Neural cell (in vitro differentiated cells): ENCODE measurements at regions not wholly inside any gene's neighbourhood (a gene's known extent, or its start where the extent isn't known, plus 50 kb on each side); places are given as distances from the start of the nearest gene placed in this dataset.

Experiments used
- H2AFZ ChIP-seq: fragments of 200-600, 300-800 bp; sonication (generic), shearing (Covaris generic); 2 replicates; pipeline ENCODE4 v1.6.0; 2014; ENCODE audit warnings: low read depth, mild to moderate bottlenecking, antibody characterized with exemption, low read length, moderate library complexity
- H3F3A ChIP-seq: fragments of 200-600 bp; shearing (Covaris generic); 2 replicates; pipeline ENCODE4 v1.6.1; 2016; ENCODE audit warnings: mild to moderate bottlenecking, moderate library complexity, mixed read lengths, antibody characterized with exemption, low read length; ENCODE audit not compliant: insufficient read depth, poor library complexity, severe bottlenecking
- H3K27ac ChIP-seq: fragments of 200-600, 300-800 bp; sonication (generic), shearing (Covaris generic); 2 replicates; pipeline ENCODE4 v1.5.1; 2014; ENCODE audit warnings: mild to moderate bottlenecking, low read length, moderate library complexity
- H3K27me3 ChIP-seq: fragments of 300-800, 200-600 bp; sonication (generic), shearing (Covaris generic); 2 replicates; pipeline ENCODE4 v1.6.0; 2014; ENCODE audit warnings: mild to moderate bottlenecking, low read depth, low read length, moderate library complexity; ENCODE audit not compliant: insufficient read depth
- H3K36me3 ChIP-seq: fragments of 300-800, 200-600 bp; sonication (generic), shearing (Covaris generic); 2 replicates; pipeline ENCODE4 v1.5.1; 2014; ENCODE audit warnings: mild to moderate bottlenecking, antibody characterized with exemption, low read length, moderate library complexity; ENCODE audit not compliant: insufficient read depth
- H3K4me2 ChIP-seq: fragments of 300-800, 200-600 bp; sonication (generic), shearing (Covaris generic); 2 replicates; pipeline ENCODE4 v1.6.0; 2014; ENCODE audit warnings: mild to moderate bottlenecking, low read length
- H3K4me3 ChIP-seq: fragments of 300-800, 200-600 bp; sonication (generic), shearing (Covaris generic); 2 replicates; pipeline ENCODE4 v1.5.1; 2014; ENCODE audit warnings: mild to moderate bottlenecking, low read length, moderate library complexity
- H3K79me2 ChIP-seq: fragments of 200-600 bp; shearing (Covaris generic); replicated peaks from 2 replicates; pipeline ENCODE4 v1.6.0; 2014; ENCODE audit warnings: mild to moderate bottlenecking, low read length, moderate library complexity; ENCODE audit not compliant: insufficient read depth
- H3K9ac ChIP-seq: fragments of 300-800, 200-600 bp; sonication (generic), shearing (Covaris generic); 2 replicates; pipeline ENCODE4 v1.6.1; 2016; ENCODE audit warnings: mild to moderate bottlenecking, low read length, mixed read lengths
- H3K9me2 ChIP-seq: fragments of 200-600 bp; shearing (Covaris generic); 2 replicates; pipeline ENCODE4 v1.6.1; 2016; ENCODE audit warnings: mild to moderate bottlenecking, low read length, mixed read lengths; ENCODE audit not compliant: insufficient read depth
- H3K9me3 ChIP-seq: fragments of 200-600, 300-800 bp; sonication (generic), shearing (Covaris generic); 2 replicates; pipeline ENCODE4 v1.6.1; 2016; ENCODE audit warnings: mild to moderate bottlenecking, mixed run types, low read length, moderate library complexity, mixed read lengths
- H4K20me1 ChIP-seq: fragments of 200-600 bp; shearing (Covaris generic); 2 replicates; pipeline ENCODE4 v1.6.1; 2016; ENCODE audit warnings: mild to moderate bottlenecking, mixed run types; ENCODE audit not compliant: insufficient read depth
- EP300 ChIP-seq: fragments of 450-650 bp; conservative IDR thresholded peaks from 2 replicates; pipeline ENCODE4 v1.6.1; 2014; ENCODE audit warnings: antibody characterized with exemption, mild to moderate bottlenecking, moderate library complexity; ENCODE audit not compliant: poor library complexity, severe bottlenecking
- EZH2 ChIP-seq: fragments of 200-600, 300-800 bp; shearing (Covaris generic), sonication (generic); IDR thresholded peaks from 2 replicates; pipeline ENCODE4 v1.6.1; 2014; ENCODE audit warnings: antibody characterized with exemption, low read length, borderline replicate concordance, mild to moderate bottlenecking; ENCODE audit not compliant: insufficient read depth, poor library complexity, severe bottlenecking
- MXI1 ChIP-seq: fragments of 450-650 bp; conservative IDR thresholded peaks from 2 replicates; pipeline ENCODE4 v1.6.1; 2014; ENCODE audit warnings: antibody characterized with exemption, mild to moderate bottlenecking; ENCODE audit not compliant: poor library complexity, severe bottlenecking
- POLR2AphosphoS5 ChIP-seq: IDR thresholded peaks from 2 replicates; pipeline ENCODE4 v1.6.1; 2012
- RAD21 ChIP-seq: fragments of 450-650 bp; conservative IDR thresholded peaks from 2 replicates; pipeline ENCODE4 v1.6.1; 2014; ENCODE audit warnings: antibody characterized with exemption, mild to moderate bottlenecking, moderate library complexity
- SMC3 ChIP-seq: fragments of 450-650 bp; conservative IDR thresholded peaks from 2 replicates; pipeline ENCODE4 v1.6.1; 2014; ENCODE audit warnings: antibody characterized with exemption, mild to moderate bottlenecking, moderate library complexity; ENCODE audit not compliant: poor library complexity
- TAF1 ChIP-seq: IDR thresholded peaks from 2 replicates; pipeline ENCODE4 v1.6.1; 2012; ENCODE audit warnings: low read depth
- TF ChIP-seq, protein P1 (sequence below): IDR thresholded peaks from 2 replicates; pipeline ENCODE4 v1.6.1; 2012; ENCODE audit warnings: borderline replicate concordance
- TF ChIP-seq, protein P2 (sequence below): fragments of 450-650 bp; IDR thresholded peaks from 2 replicates; pipeline ENCODE4 v1.5.1; 2014; ENCODE audit warnings: antibody characterized with exemption, mild to moderate bottlenecking, moderate library complexity; ENCODE audit not compliant: poor library complexity, severe bottlenecking

DNA sequence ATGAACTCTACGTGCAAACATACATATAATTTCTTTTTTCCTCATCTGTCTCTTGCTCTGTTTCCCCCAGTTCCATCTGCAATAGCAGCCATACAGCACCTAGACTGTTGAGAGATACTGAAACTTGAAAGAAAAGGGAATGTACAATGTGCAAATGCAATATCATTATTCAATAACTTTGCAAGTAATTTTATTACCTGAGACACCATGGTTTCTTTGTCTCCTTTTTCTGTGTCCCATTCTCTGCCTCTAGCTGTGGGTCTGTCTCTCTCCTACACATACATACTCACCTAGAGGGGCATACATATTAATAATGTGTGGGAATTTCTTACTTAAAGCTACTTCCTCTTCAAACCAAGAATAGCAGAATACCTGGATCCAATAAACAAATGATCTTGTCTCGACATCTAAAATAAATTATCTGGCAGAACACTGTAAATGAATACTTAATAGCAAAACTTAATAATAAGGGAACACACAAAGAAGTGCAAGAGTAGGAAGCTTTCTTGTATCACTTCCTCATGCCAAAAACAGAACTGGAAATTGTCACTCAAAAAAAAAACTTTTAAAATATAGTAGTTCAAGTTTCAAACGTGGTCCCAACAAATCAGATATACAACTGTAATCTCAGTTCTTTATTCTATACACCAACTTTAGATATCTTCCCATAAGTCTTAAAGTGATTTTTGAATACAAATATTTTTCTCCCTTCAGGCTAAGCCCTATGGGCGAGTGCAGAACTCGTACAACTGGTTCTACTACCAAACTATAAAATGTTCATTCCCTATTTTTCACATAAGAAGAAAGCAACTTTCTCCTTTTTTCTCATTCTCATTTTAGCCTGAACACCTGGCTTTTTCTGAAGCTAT lies 194.6 kb downstream of the NRIP1 start:
- no peak overlapping the region for H3K4me2 ChIP-seq
- H3K27me3 ChIP-seq = no peaks in the 10 kb centered on the region
- TF ChIP-seq SMC3 = no peak
- TF ChIP-seq EZH2 = no peak
- no peak for TF ChIP-seq RAD21
- TF ChIP-seq, protein P1, sequence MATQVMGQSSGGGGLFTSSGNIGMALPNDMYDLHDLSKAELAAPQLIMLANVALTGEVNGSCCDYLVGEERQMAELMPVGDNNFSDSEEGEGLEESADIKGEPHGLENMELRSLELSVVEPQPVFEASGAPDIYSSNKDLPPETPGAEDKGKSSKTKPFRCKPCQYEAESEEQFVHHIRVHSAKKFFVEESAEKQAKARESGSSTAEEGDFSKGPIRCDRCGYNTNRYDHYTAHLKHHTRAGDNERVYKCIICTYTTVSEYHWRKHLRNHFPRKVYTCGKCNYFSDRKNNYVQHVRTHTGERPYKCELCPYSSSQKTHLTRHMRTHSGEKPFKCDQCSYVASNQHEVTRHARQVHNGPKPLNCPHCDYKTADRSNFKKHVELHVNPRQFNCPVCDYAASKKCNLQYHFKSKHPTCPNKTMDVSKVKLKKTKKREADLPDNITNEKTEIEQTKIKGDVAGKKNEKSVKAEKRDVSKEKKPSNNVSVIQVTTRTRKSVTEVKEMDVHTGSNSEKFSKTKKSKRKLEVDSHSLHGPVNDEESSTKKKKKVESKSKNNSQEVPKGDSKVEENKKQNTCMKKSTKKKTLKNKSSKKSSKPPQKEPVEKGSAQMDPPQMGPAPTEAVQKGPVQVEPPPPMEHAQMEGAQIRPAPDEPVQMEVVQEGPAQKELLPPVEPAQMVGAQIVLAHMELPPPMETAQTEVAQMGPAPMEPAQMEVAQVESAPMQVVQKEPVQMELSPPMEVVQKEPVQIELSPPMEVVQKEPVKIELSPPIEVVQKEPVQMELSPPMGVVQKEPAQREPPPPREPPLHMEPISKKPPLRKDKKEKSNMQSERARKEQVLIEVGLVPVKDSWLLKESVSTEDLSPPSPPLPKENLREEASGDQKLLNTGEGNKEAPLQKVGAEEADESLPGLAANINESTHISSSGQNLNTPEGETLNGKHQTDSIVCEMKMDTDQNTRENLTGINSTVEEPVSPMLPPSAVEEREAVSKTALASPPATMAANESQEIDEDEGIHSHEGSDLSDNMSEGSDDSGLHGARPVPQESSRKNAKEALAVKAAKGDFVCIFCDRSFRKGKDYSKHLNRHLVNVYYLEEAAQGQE = no peak
- TF ChIP-seq, protein P2, sequence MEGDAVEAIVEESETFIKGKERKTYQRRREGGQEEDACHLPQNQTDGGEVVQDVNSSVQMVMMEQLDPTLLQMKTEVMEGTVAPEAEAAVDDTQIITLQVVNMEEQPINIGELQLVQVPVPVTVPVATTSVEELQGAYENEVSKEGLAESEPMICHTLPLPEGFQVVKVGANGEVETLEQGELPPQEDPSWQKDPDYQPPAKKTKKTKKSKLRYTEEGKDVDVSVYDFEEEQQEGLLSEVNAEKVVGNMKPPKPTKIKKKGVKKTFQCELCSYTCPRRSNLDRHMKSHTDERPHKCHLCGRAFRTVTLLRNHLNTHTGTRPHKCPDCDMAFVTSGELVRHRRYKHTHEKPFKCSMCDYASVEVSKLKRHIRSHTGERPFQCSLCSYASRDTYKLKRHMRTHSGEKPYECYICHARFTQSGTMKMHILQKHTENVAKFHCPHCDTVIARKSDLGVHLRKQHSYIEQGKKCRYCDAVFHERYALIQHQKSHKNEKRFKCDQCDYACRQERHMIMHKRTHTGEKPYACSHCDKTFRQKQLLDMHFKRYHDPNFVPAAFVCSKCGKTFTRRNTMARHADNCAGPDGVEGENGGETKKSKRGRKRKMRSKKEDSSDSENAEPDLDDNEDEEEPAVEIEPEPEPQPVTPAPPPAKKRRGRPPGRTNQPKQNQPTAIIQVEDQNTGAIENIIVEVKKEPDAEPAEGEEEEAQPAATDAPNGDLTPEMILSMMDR = no peak
- no peak for TF ChIP-seq MXI1
- no peak for TF ChIP-seq TAF1
- TF ChIP-seq POLR2AphosphoS5 = no peak
- TF ChIP-seq EP300 = no peak
- H3K4me3 ChIP-seq = no peak overlapping the region
- no peaks in the 10 kb centered on the region for H4K20me1 ChIP-seq
- H3K36me3 ChIP-seq = no peaks in the 10 kb centered on the region
- no peak overlapping the region for H2AFZ ChIP-seq
- H3K27ac ChIP-seq = no peak overlapping the region
- H3F3A ChIP-seq = no peaks in the 10 kb centered on the region
- no peaks in the 10 kb centered on the region for H3K79me2 ChIP-seq
- no peak overlapping the region for H3K9ac ChIP-seq
- no peaks in the 10 kb centered on the region for H3K9me3 ChIP-seq
- no peaks in the 10 kb centered on the region for H3K9me2 ChIP-seq

DNA sequence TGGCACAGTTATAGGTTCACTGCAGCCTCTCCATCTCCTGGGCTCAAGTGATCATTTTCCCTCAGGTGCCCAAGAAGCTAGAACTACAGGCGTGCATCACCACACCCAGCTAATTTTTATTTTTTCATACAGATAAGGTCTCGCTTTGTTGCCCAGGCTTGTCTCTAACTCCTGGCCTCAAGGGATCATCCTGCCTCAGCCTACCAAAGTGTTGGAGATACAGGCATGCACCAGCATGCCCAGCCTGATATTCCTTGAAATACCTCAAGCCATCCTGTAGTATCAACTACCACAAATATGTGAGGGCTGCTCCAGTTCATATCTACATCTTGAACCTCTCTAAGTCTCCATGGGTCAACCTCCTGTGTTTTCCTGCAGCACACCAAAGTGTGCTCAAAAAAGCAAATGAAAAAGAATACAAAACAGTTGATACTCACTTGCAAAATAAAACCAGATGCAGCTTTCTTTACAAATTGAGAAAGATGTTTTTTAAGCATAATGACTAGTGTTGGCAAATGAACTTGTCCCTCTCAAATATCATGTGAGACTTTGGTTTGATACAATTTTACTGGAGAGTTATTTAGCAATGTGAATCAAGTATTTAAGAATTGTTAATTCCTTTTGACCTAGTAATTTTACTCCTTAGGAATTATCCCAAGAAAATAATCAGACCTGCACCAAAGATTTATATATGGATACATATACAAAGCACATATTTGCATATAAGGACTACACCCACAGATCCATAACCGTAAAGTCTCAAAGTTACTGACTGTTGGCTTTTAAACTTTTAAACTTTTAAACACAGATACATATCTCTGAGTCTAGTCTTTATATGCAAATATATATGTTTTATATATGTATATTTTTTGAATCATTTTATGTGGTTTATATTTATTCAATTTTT lies 197.7 kb downstream of the NRIP1 start:
- Histone ChIP-seq H3K9me3 (no peaks in the 10 kb centered on the region), H3K9me2 (no peaks in the 10 kb centered on the region)
- TF ChIP-seq, protein P2 = no peak
- TF ChIP-seq RAD21 (no peak), TAF1 (no peak), EZH2 (no peak), MXI1 (no peak), POLR2AphosphoS5 (no peak), EP300 (no peak), SMC3 (no peak)
- TF ChIP-seq, protein P1 = no peak

More for the DNA sequence above, 197.7 kb downstream of the NRIP1 start:
- no peak overlapping the region for H3K4me2 ChIP-seq
- H3K27me3 ChIP-seq = no peaks in the 10 kb centered on the region
- H3K9ac ChIP-seq = no peak overlapping the region
- no peaks in the 10 kb centered on the region for H3F3A ChIP-seq
- H3K4me3 ChIP-seq = no peak overlapping the region
- H2AFZ ChIP-seq = no peak overlapping the region
- no peaks in the 10 kb centered on the region for H3K79me2 ChIP-seq
- H3K27ac ChIP-seq = no peak overlapping the region
- no peaks in the 10 kb centered on the region for H3K36me3 ChIP-seq
- no peaks in the 10 kb centered on the region for H4K20me1 ChIP-seq
